ENCODE measurements at regions not wholly inside any gene's neighbourhood (a gene's known extent, or its start where the extent isn't known, plus 50 kb on each side); places are given as distances from the start of the nearest gene placed in this dataset.
A peak's percentile ranks its signal among the peaks of the same experiment; 100 is the strongest.

GRCh38 chr12:31874961-31875608 lies 84.1 kb upstream of the RESF1 start:
- no peak overlapping the region for H3T11ph ChIP-seq (ENCODE audit: low read length)
- Mint-ChIP-seq H3K27ac (peak overlapping the region in 2 of 3 experiments; percentile 23 to 59; a peak in 4 of 7 replicates), H3K36me3 (ENCODE audit: insufficient read depth in 1 of 3, low read depth in 3 of 3) (peaks cover 3 to 24% (median 14%) of the 10 kb centered on the region in 3 experiments), H3K4me3 (no peak overlapping the region), H3K9me3 (peaks cover 22 to 29% of the 10 kb centered on the region in 2 experiments), H3K4me1 (peaks cover 21 to 30% of the 10 kb centered on the region in 2 experiments), H3K27me3 (ENCODE audit: low read depth) (no peaks in the 10 kb centered on the region)
- H3K23me2 ChIP-seq (ENCODE audit: insufficient read length, low read depth, low read length, poor library complexity, severe bottlenecking), result no peaks in the 10 kb centered on the region
- H2AFZ ChIP-seq (ENCODE audit: low read length), result no peak overlapping the region
- H3K4ac ChIP-seq (ENCODE audit: low read depth, low read length), result no peak overlapping the region
- H3K9ac ChIP-seq (ENCODE audit: extremely low read depth, insufficient read length, low read length), result no peak overlapping the region
- H3K14ac ChIP-seq (ENCODE audit: insufficient read depth, low read length), result no peak overlapping the region
- H3K4me1 ChIP-seq (ENCODE audit: insufficient read depth, low read length), result no peaks in the 10 kb centered on the region; the same call in 1 of the 2 replicates
- H2BK20ac ChIP-seq (ENCODE audit: low read depth, low read length, poor library complexity, severe bottlenecking), result no peak overlapping the region
- H4K8ac ChIP-seq (replicated peaks; ENCODE audit: insufficient read length, low read depth, low read length), result no peak overlapping the region
- H3K4me2 ChIP-seq (ENCODE audit: insufficient read depth, insufficient read length, low read length), result no peak overlapping the region
- H2BK5ac ChIP-seq (ENCODE audit: insufficient read length, low read length), result no peak overlapping the region
- H3K9me3 ChIP-seq (ENCODE audit: control insufficient read depth, low read depth, low read length), result no peaks in the 10 kb centered on the region
- H3K18ac ChIP-seq (ENCODE audit: insufficient read length, low read depth, low read length), result no peak overlapping the region
- H4K20me1 ChIP-seq (ENCODE audit: control insufficient read depth, insufficient read depth, insufficient read length), result no peaks in the 10 kb centered on the region
- no peak for TF ChIP-seq CTCF (conservative IDR thresholded peaks at IDR 0.05)
- no peak overlapping the region for H3K27ac ChIP-seq (ENCODE audit: insufficient read length, low read depth, low read length)
- no peak overlapping the region for H2AK5ac ChIP-seq (ENCODE audit: insufficient read length, low read length)
- H3K27me3 ChIP-seq (ENCODE audit: insufficient read depth, low read length), result no peaks in the 10 kb centered on the region
- H3K56ac ChIP-seq (ENCODE audit: insufficient read length, low read depth, low read length), result no peak overlapping the region
- DNase-seq, result peak; percentile 56
- H3K79me2 ChIP-seq (ENCODE audit: insufficient read depth, low read length), result no peaks in the 10 kb centered on the region
- no CpG with 5 or more reads among the region's 6 CpGs for WGBS (ENCODE audit: extremely low coverage, insufficient read length, low lambda C conversion rate)
- H2BK12ac ChIP-seq (ENCODE audit: insufficient read length, low read depth, low read length), result no peak overlapping the region
- H4K91ac ChIP-seq (ENCODE audit: insufficient read length, low read depth, low read length), result no peak overlapping the region
- no peaks in the 10 kb centered on the region for H3K79me1 ChIP-seq (ENCODE audit: insufficient read depth, low read depth, low read length, poor library complexity, severe bottlenecking)
- no peak overlapping the region for H2BK120ac ChIP-seq (ENCODE audit: low read depth, low read length, poor library complexity, severe bottlenecking)
- no peak overlapping the region for H4K5ac ChIP-seq (ENCODE audit: insufficient read length, low read depth, low read length)
- no peak overlapping the region for H3K23ac ChIP-seq (ENCODE audit: insufficient read length, low read depth, low read length)
- H2BK15ac ChIP-seq (ENCODE audit: low read depth, low read length), result no peak overlapping the region
